ENCODE measurements at regions not wholly inside any gene's neighbourhood (a gene's known extent, or its start where the extent isn't known, plus 50 kb on each side); places are given as distances from the start of the nearest gene placed in this dataset.

GRCh38 chr3:18901571-18901970, 246.7 kb upstream of the KCNH8 start:
- ChIA-PET POLR2A (no interaction called here), CTCF (no interaction called here)
- TF ChIP-seq, protein P1, sequence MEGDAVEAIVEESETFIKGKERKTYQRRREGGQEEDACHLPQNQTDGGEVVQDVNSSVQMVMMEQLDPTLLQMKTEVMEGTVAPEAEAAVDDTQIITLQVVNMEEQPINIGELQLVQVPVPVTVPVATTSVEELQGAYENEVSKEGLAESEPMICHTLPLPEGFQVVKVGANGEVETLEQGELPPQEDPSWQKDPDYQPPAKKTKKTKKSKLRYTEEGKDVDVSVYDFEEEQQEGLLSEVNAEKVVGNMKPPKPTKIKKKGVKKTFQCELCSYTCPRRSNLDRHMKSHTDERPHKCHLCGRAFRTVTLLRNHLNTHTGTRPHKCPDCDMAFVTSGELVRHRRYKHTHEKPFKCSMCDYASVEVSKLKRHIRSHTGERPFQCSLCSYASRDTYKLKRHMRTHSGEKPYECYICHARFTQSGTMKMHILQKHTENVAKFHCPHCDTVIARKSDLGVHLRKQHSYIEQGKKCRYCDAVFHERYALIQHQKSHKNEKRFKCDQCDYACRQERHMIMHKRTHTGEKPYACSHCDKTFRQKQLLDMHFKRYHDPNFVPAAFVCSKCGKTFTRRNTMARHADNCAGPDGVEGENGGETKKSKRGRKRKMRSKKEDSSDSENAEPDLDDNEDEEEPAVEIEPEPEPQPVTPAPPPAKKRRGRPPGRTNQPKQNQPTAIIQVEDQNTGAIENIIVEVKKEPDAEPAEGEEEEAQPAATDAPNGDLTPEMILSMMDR (IDR thresholded peaks at IDR 0.05; ENCODE audit: low read depth, low read length): no peak

GRCh38 chr3:18900994-18901393, 247.3 kb upstream of the KCNH8 start:
- POLR2A ChIA-PET: no interaction called here
- Histone ChIP-seq H3K4me3 (ENCODE audit: low read depth, low read length) (no peak overlapping the region), H3K27ac (ENCODE audit: low read depth, low read length) (no peak overlapping the region), H3K27me3 (ENCODE audit: control insufficient read depth, insufficient read depth, low read length) (no peaks in the 10 kb centered on the region), H3K9me3 (ENCODE audit: control insufficient read depth, insufficient read depth, low read length) (peaks cover 3% of the 10 kb centered on the region; the same call in 1 of the 2 replicates)
- CTCF ChIA-PET: no interaction called here
- DNase-seq (ENCODE audit: low read depth, low spot score): no peak
- TF ChIP-seq, protein P1 (IDR thresholded peaks at IDR 0.05; ENCODE audit: low read depth, low read length): no peak

More at GRCh38 chr3:18901571-18901970, 246.7 kb upstream of the KCNH8 start:
- Histone ChIP-seq H3K27ac (ENCODE audit: low read depth, low read length) (no peak overlapping the region), H3K9me3 (ENCODE audit: control insufficient read depth, insufficient read depth, low read length) (peaks cover 3% of the 10 kb centered on the region; the same call in 1 of the 2 replicates), H3K27me3 (ENCODE audit: control insufficient read depth, insufficient read depth, low read length) (no peaks in the 10 kb centered on the region), H3K4me3 (ENCODE audit: low read depth, low read length) (no peak overlapping the region)
- DNase-seq (ENCODE audit: low read depth, low spot score): no peak

- no peak for DNase-seq (ENCODE audit: low read depth, low spot score)
- CTCF ChIA-PET: no interaction called here
- no peak overlapping the region for H3K27ac ChIP-seq (ENCODE audit: low read depth, low read length)
- H3K27me3 ChIP-seq (ENCODE audit: control insufficient read depth, insufficient read depth, low read length): no peaks in the 10 kb centered on the region
- TF ChIP-seq, protein P1 (IDR thresholded peaks at IDR 0.05; ENCODE audit: low read depth, low read length): no peak
- no peak overlapping the region for H3K4me3 ChIP-seq (ENCODE audit: low read depth, low read length)
- H3K9me3 ChIP-seq (ENCODE audit: control insufficient read depth, insufficient read depth, low read length): peaks cover 3% of the 10 kb centered on the region; the same call in 1 of the 2 replicates
- POLR2A ChIA-PET: no interaction called here
Measured at GRCh38 chr3:18898911-18899310, 249.4 kb upstream of the KCNH8 start.

DNA sequence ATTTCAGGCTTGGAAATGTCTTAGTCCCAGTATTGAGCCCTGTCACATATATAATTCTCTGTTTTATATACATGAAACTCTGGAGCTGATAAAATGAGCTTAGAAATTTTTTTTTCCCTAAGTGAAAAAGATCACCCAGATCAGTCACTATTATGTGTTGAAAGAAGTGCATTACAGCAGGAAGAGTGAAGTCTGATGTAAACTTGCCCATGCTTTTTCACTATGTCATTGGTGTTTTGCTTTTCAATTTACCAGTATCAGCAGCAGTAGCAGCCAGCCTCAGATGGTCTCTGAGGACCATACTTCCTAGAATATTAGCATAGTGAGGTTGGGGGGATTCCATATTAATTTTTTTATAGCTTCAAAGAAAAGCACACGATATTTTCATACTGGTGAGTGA, 255.6 kb upstream of the KCNH8 start:
- Histone ChIP-seq H3K9me3 (ENCODE audit: control insufficient read depth, insufficient read depth, low read length) (peaks cover 6% of the 10 kb centered on the region), H3K4me3 (ENCODE audit: low read depth, low read length) (no peak overlapping the region), H3K27ac (ENCODE audit: low read depth, low read length) (no peak overlapping the region), H3K27me3 (ENCODE audit: control insufficient read depth, insufficient read depth, low read length) (no peaks in the 10 kb centered on the region)
- DNase-seq (ENCODE audit: low read depth, low spot score): no peak
- ChIA-PET CTCF (no interaction called here), POLR2A (no interaction called here)
- TF ChIP-seq, protein P1 (IDR thresholded peaks at IDR 0.05; ENCODE audit: low read depth, low read length): no peak

DNA sequence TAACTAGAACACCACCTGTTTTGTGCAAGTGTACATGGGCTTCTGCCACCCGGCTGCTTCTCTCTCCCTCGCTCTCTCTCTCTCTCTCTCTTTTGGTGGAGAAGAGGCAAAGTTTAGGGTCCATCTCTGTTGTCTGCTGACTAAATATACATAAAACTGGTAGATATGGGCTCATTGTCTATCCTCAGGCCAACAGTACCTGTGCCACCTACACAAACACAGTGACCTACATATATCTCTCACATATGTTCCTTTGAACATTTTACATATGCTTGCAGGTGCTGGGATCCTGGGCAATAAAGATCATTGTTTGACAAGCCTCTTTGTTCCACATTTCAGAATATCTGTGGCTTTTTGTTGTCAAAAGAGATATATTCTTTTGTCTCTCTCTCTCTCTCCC, 256.3 kb upstream of the KCNH8 start:
- ChIA-PET CTCF (no interaction called here), POLR2A (no interaction called here)
- Histone ChIP-seq H3K9me3 (ENCODE audit: control insufficient read depth, insufficient read depth, low read length) (peaks cover 6% of the 10 kb centered on the region), H3K27ac (ENCODE audit: low read depth, low read length) (no peak overlapping the region), H3K4me3 (ENCODE audit: low read depth, low read length) (no peak overlapping the region), H3K27me3 (ENCODE audit: control insufficient read depth, insufficient read depth, low read length) (no peaks in the 10 kb centered on the region)
- no peak for DNase-seq (ENCODE audit: low read depth, low spot score)
- TF ChIP-seq, protein P1 (IDR thresholded peaks at IDR 0.05; ENCODE audit: low read depth, low read length): no peak

Measured in AG04450 (cell line).